Dermis microvascular lymphatic vessel endothelial cell (primary cell): ENCODE measurements at regions not wholly inside any gene's neighbourhood (a gene's known extent, or its start where the extent isn't known, plus 50 kb on each side); places are given as distances from the start of the nearest gene placed in this dataset.
"Not testable (repeated sequence)": the region's sequence is repeated elsewhere in the genome, so short reads cannot be mapped to it uniquely, and the experiment has no call there.

Source experiments
- DNase-seq, 2 donors: peaks; one replicate each; pipeline versions ENCODE4 v3.0.0 to v3.0.0-alpha.2; 2010; ENCODE audit warnings: low read depth in 2 of 2

- no peak for DNase-seq
These were observed 302.1 kb upstream of the SGO1 start for GRCh38 chr3:20488151-20488550.

GRCh38 chr3:20484126-20484525, 298.1 kb upstream of the SGO1 start:
- DNase-seq: no peak

GRCh38 chr3:20482350-20482749, 296.3 kb upstream of the SGO1 start:
- DNase-seq: no peak

GRCh38 chr3:20480786-20481365, 294.9 kb upstream of the SGO1 start:
- peak; percentile 84 to 87 for DNase-seq

- DNase-seq: no peak
These were observed 292.4 kb upstream of the SGO1 start for GRCh38 chr3:20478436-20478835.

GRCh38 chr3:20464237-20464636, 278.2 kb upstream of the SGO1 start:
- DNase-seq: not testable (repeated sequence)

GRCh38 chr3:20462723-20463122, 276.7 kb upstream of the SGO1 start:
- peak in 1 of 2 donors; percentile 74 for DNase-seq

GRCh38 chr3:20462226-20462625, 276.2 kb upstream of the SGO1 start:
- DNase-seq: peak in 1 of 2 donors; percentile 20

- DNase-seq: no peak
These were observed 273.1 kb upstream of the SGO1 start for GRCh38 chr3:20458994-20459716.

GRCh38 chr3:20456511-20456910, 270.5 kb upstream of the SGO1 start:
- DNase-seq: no peak

- DNase-seq: no peak
These were observed 265.2 kb upstream of the SGO1 start for GRCh38 chr3:20451170-20451569.

GRCh38 chr3:20450611-20451010, 264.6 kb upstream of the SGO1 start:
- DNase-seq: no peak

GRCh38 chr3:20442846-20443245, 256.8 kb upstream of the SGO1 start:
- no peak for DNase-seq

GRCh38 chr3:20427268-20427667, 241.3 kb upstream of the SGO1 start:
- DNase-seq: not testable (repeated sequence)

GRCh38 chr3:20425138-20425537, 239.1 kb upstream of the SGO1 start:
- no peak for DNase-seq

- no peak for DNase-seq
These were observed 238.1 kb upstream of the SGO1 start for GRCh38 chr3:20424086-20424485.

- DNase-seq: no peak
These were observed 236.4 kb upstream of the SGO1 start for GRCh38 chr3:20422391-20422790.

- no peak for DNase-seq
These were observed 231.5 kb upstream of the SGO1 start for GRCh38 chr3:20417388-20418108.

GRCh38 chr3:20406611-20407011, 220.6 kb upstream of the SGO1 start:
- no peak for DNase-seq

GRCh38 chr3:20405744-20406143, 219.7 kb upstream of the SGO1 start:
- no peak for DNase-seq

GRCh38 chr3:20405231-20405630, 219.2 kb upstream of the SGO1 start:
- no peak for DNase-seq

GRCh38 chr3:20404741-20405100, 218.7 kb upstream of the SGO1 start:
- no peak for DNase-seq
